NCI-H345 treated with DMSO at 0.1 percent for 48 hours (cell line): ENCODE measurements at regions not wholly inside any gene's neighbourhood (a gene's known extent, or its start where the extent isn't known, plus 50 kb on each side); places are given as distances from the start of the nearest gene placed in this dataset.
"Not testable (repeated sequence)": the region's sequence is repeated elsewhere in the genome, so short reads cannot be mapped to it uniquely, and the experiment has no call there.

Source experiments
- DNase-seq: peaks from one replicate; lab custom pipeline; 2025; ENCODE audit not compliant: unreplicated experiment; lab: John Stamatoyannopoulos, UW

DNA sequence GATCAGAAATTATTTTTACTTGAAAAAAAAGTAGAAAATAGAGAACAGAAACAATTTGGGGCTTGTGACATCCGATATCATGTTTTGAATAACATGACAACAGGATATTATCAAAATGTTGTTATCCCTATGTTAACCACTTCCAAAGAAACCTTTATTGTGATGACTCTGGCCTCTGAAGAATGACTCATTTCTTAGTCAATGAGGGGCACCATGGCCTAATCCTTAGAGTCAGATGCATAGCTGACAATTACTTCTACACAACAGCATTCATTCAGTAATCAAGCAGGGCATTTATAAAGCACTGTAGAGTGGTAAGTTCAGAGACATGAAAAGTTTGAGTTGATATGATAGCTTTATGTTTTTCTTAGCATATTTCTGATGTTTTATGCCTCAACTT is 703.0 kb downstream of the RNF144A start:
- no peak for DNase-seq

- DNase-seq = no peak
Observed at GRCh38 chr2:7621018-7621814, 704.0 kb downstream of the RNF144A start.

DNA sequence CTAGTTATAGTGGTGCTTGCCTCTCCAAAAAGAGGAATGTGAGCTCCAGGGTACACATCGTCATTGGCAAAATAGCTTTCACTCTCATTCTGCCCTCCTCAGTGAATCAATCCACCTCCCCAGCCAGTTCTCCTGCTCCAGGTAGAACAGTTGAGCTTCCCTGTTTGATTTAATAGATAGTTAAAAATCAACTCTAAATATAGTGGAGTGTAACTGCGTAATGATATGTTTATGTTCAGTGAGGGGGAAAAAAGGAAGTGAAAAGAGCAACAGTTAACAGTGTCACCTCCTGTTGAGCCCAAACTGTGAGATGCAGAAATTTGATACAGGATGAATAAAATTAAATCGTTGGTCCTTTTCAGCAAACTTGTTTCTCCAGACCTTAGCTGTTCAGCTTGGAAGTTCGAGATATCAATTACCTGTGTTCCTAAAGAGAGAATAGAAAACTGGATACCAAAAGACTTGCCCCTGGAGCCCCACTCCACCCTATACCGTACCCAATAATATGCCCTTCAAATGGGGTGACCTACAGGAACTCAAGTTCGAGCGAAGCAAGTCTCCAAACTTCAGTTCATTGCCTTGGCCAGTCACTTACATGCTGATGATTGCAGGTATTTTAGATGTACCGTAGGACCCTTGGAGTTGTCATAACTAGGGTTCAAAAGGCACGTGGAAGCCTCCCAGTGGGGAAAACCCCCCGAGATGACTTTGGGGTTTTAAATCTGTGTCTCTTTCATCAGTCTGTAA is 708.4 kb downstream of the RNF144A start:
- DNase-seq = peak; percentile 70

DNA sequence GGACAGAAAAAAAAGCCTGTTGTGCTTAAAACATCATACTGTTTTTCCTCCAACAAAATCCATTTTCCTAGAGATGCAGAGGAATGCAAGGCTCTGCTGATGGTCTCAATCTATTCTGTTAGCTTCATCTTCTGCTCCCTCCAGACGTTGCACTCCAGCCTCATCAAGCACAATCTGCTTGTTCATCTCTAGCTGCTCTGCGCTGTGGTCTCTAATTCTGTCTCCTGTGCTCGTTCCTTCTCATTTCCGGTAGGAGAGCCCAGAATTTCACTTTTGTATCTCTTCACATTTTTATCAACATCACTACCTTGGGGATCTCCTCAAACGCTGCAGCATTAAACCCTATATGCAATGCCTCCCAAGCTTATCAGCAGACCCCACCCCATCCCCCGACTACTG is 708.9 kb downstream of the RNF144A start:
- no peak for DNase-seq

DNA sequence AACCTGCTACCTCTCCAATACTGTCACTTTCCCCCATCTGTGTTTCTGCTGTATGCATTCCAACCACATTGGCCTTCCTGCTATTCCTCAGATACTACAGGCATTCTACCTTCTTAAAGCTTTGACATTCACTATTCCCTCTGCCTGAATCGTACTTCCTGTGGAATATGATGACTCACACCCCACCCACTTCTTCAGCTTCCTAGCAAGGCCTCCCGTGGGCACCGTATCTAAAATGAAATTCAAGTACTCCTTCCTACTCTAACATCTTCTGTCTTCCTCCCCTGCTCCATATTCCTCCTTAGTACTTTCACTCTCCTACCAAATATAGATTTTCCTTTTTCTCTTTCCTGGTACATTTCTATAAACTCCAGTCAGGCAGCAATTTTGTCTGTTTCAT is 710.4 kb downstream of the RNF144A start:
- no peak for DNase-seq

DNA sequence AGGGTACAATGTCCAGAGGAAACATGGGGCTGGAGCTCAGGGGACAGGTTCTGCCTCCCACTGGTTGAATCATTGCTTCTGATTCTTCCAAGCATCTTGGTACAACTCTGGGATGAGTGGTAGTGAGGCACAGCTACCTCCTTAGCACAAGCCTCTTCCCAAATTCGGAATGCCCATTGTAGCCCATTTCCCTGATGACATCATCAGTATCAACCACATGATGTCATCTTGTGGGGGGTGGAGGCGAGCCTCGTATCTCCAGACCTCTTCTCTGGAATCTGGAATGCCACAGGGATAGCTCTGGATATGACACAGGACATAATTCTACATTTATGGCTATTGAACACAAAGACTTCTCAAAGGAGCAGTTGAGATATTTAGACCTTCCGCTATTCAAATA is 715.2 kb downstream of the RNF144A start:
- no peak for DNase-seq

DNA sequence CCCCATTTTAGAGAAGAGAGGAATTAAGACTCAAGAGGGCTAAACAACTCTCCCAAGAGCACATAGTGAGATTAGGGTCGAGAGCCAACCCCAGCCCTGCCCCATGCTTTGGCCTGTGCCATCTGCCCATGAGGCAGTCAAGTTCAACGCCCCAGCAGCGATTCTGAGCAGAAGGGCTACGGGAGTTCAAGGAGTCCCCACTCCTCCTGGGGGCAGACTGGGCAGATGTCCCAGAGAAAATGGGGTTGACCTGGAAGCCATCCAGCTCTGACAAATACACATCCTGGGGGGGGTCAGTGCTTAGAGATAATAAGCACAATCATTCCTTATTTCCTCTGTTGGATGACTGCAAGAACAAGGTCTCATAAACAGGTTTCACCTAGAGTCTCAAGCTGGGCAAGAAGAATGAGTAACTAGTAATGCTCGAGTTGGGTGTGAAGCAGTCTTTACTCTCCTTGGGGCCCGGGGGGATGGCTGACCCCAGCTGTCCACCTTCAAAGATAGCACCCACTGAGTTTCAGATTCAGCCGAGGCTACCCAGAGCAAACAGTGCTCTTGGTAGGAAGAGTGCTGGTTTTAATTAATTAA is 716.4 kb downstream of the RNF144A start:
- no peak for DNase-seq

- DNase-seq = peak; percentile 56
Observed at GRCh38 chr2:7634409-7634808, 717.2 kb downstream of the RNF144A start.

GRCh38 chr2:7639476-7639875 is 722.3 kb downstream of the RNF144A start:
- DNase-seq = no peak

DNA sequence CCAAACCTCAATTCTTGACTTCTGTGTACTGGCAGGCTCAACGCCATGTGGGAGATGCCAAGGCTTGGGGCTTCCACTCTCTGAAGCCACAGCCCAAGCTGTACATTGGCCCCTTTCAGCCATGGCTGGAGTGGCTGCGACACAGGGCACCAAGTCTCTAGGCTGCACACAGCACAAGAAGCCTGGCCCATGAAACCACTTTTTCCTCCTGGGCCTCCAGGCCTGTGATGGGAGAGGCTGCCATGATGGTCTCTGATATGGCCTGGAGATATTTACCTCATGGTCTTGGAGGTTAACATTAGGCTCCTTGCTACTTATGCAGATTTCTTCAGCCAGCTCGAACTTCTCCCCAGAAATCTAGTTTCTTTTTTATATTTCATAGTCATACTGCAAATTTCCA is 724.1 kb downstream of the RNF144A start:
- not testable (repeated sequence) for DNase-seq

GRCh38 chr2:7646024-7646423 is 728.8 kb downstream of the RNF144A start:
- DNase-seq = no peak

DNA sequence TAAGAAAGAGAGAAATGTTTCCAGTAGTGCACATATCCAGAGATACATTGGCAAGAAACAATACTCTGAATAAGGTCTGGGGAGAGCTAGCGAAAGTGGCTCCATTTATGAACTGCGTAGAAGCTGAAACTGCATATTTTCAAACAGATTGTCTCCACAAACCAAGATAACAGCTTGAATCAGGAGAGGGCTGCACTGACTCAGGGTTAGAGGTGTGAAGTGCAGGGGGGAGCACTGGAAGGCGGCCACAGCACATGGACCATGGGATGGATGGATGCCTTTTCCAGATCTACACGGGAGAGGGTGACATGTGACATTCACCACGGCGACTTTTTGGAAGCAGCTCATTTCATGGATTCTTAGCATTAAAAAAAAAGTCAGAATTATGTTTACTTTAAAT is 729.4 kb downstream of the RNF144A start:
- DNase-seq = no peak

GRCh38 chr2:7648221-7648795 is 731.1 kb downstream of the RNF144A start:
- DNase-seq = no peak

GRCh38 chr2:7649461-7650228 is 732.4 kb downstream of the RNF144A start:
- no peak for DNase-seq

DNA sequence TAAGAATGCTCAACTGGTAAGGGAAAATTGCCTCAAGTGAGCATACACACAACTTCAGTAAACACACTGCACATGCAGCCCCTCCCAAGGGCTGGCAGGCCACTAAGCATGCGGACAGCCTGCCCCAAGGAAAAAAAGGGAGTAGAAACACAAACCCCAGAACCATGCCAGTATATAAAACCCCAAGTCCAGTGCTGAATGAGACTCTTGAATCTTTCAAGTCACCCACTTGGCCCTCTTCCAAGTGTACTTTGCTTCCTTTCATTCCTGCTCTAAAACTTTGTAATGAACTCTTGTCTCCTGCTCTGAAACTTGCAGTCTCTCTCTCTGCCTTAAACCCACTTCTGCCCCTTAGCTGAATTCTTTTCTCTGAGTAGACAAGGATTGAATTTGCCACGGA is 736.4 kb downstream of the RNF144A start:
- DNase-seq = no peak

- no peak for DNase-seq
Observed at GRCh38 chr2:7655629-7656028, 738.4 kb downstream of the RNF144A start.

- DNase-seq = not testable (repeated sequence)
Observed at GRCh38 chr2:7657526-7657925, 740.3 kb downstream of the RNF144A start.

GRCh38 chr2:7658486-7658885 is 741.3 kb downstream of the RNF144A start:
- DNase-seq = no peak

DNA sequence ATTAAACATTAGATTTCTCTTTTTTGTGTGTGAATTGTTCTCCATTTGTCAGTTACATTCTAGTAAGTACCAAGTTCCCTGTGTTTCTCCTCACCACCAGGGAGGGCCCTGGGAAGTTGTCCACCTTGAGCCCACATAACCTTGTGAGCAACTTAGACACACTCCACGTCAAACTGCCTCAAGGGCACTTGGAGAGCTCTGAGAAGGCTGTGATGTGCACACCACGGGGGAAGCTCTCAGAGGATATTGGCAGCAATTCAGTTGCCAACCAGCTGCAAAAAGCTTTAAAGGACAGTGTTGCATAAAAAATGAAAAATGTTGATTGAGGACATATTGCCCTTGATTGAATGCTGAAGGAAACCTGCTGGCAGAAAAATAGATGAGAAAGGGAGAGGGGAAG is 743.6 kb downstream of the RNF144A start:
- peak; percentile 59 for DNase-seq

DNA sequence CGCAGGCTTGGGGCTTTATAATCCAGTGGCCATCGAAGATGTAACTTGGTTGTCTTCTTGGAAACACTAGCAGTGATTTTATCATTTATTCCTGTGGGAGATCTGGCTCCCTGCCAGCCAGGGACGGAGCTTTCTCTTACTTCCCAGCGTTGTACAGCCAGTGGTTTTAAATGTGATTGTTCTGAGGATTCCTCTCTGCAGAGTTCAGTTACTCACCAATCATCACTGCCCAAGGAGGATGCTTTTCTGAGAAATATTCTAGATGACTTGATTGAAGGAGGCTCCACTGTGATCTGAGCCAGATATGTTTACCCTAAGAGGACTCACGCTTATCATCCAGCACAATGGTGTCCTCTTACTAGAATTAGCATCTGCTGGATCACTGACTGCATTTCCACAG is 744.3 kb downstream of the RNF144A start:
- peak; percentile 57 for DNase-seq

- no peak for DNase-seq
Observed at GRCh38 chr2:7665880-7666279, 748.7 kb downstream of the RNF144A start.
